Hepatocyte (in vitro differentiated cells): ENCODE measurements at regions not wholly inside any gene's neighbourhood (a gene's known extent, or its start where the extent isn't known, plus 50 kb on each side); places are given as distances from the start of the nearest gene placed in this dataset.

ENCODE experiments used
- CTCF ChIP-seq: fragments of 200-600 bp; sonication (generic); IDR thresholded peaks from 2 replicates; pipeline ENCODE4 v1.5.1; 2016; ENCODE audit warnings: antibody characterized with exemption, mild to moderate bottlenecking; ENCODE audit not compliant: poor library complexity
- EZH2 ChIP-seq: fragments of 200-600 bp; sonication (generic); IDR thresholded peaks from 2 replicates; pipeline ENCODE4 v1.6.1; 2016; ENCODE audit warnings: antibody characterized with exemption, mild to moderate bottlenecking, borderline replicate concordance
- EZH2phosphoT487 ChIP-seq: fragments of 200-600 bp; sonication (generic); IDR thresholded peaks from one replicate; pipeline ENCODE4 v1.6.1; 2018; ENCODE audit warnings: antibody characterized with exemption, mild to moderate bottlenecking, low read depth, moderate library complexity; ENCODE audit not compliant: unreplicated experiment, severe bottlenecking

GRCh38 chr19:28012361-28012760, 1200.6 kb downstream of the UQCRFS1 start:
- no peak for TF ChIP-seq CTCF
- TF ChIP-seq EZH2 = no peak
- TF ChIP-seq EZH2phosphoT487 = no peak
